WTC11 (cell line): ENCODE measurements at regions not wholly inside any gene's neighbourhood (a gene's known extent, or its start where the extent isn't known, plus 50 kb on each side); places are given as distances from the start of the nearest gene placed in this dataset.

Source experiments
- ATAC-seq: fragments of 200-7000 bp; cut with Tn5 transposase; 2 replicates; pipeline ENCODE4 v1.10.0; 2021; ENCODE audit warnings: mild to moderate bottlenecking, moderate library complexity
- CTCF ChIA-PET: fragments of 300-600 bp; sonication (Branson Sonifier 250); formaldehyde crosslinking; loops from one replicate; lab custom pipeline; 2021; ENCODE audit warnings: antibody characterized with exemption; lab: Charles Lee
- POLR2A ChIA-PET: fragments of 350-600 bp; sonication (Branson Sonifier 250); formaldehyde crosslinking; loops from one replicate; lab custom pipeline; 2021; ENCODE audit warnings: antibody characterized with exemption; lab: Charles Lee
- DNase-seq: peaks from one replicate; pipeline ENCODE4 v3.0.0; 2021; ENCODE audit warnings: low spot score
- H3K27ac Mint-ChIP-seq: 2 replicates; pipeline ENCODE4 v1.8.0; 2021; ENCODE audit warnings: mixed read lengths
- H3K27me3 Mint-ChIP-seq: 2 replicates; pipeline ENCODE4 v1.8.0; 2021; ENCODE audit warnings: low read depth, mild to moderate bottlenecking, moderate library complexity, mixed read lengths
- H3K36me3 Mint-ChIP-seq: 2 replicates; pipeline ENCODE4 v1.8.0; 2021; ENCODE audit warnings: mixed read lengths
- H3K4me1 Mint-ChIP-seq: 2 replicates; pipeline ENCODE4 v1.8.0; 2022; ENCODE audit warnings: mixed read lengths
- H3K4me3 Mint-ChIP-seq: 2 replicates; pipeline ENCODE4 v1.8.0; 2021; ENCODE audit warnings: mild to moderate bottlenecking, moderate library complexity, mixed read lengths
- H3K9me3 Mint-ChIP-seq: 2 replicates; pipeline ENCODE4 v1.8.0; 2021; ENCODE audit warnings: mixed read lengths
- ELF4 ChIP-seq: sonication (generic); formaldehyde crosslinking; IDR thresholded peaks from 2 replicates; pipeline ENCODE4 v1.8.1; 2022; ENCODE audit warnings: low read depth, mild to moderate bottlenecking, moderate library complexity, missing genetic modification reagents
- EMX1 ChIP-seq: fragments of 250-450 bp; sonication (Bioruptor Pico); IDR thresholded peaks from 2 replicates; pipeline ENCODE4 v1.8.0; 2021; ENCODE audit warnings: mild to moderate bottlenecking
- FOXJ3 ChIP-seq: sonication (generic); formaldehyde crosslinking; IDR thresholded peaks from 2 replicates; pipeline ENCODE4 v1.9.0; 2021; ENCODE audit warnings: missing genetic modification reagents, mild to moderate bottlenecking, borderline replicate concordance
- FOXK1 ChIP-seq: sonication (generic); formaldehyde crosslinking; IDR thresholded peaks from 2 replicates; pipeline ENCODE4 v1.8.0; 2022; ENCODE audit warnings: mild to moderate bottlenecking, moderate library complexity, missing genetic modification reagents
- HMGA2 ChIP-seq: fragments of 250-450 bp; sonication (Bioruptor Pico); IDR thresholded peaks from 2 replicates; pipeline ENCODE4 v1.4.0; 2021; ENCODE audit warnings: mild to moderate bottlenecking, moderate library complexity
- NFYB ChIP-seq: sonication (generic); formaldehyde crosslinking; conservative IDR thresholded peaks from 2 replicates; pipeline ENCODE4 v1.8.0; 2022; ENCODE audit warnings: low read depth, missing genetic modification reagents
- NR2C2 ChIP-seq: sonication (generic); formaldehyde crosslinking; IDR thresholded peaks from 2 replicates; pipeline ENCODE4 v1.8.0; 2022; ENCODE audit warnings: mild to moderate bottlenecking, missing genetic modification reagents
- RELA ChIP-seq: sonication (generic); formaldehyde crosslinking; IDR thresholded peaks from 2 replicates; pipeline ENCODE4 v1.8.1; 2022; ENCODE audit warnings: missing genetic modification reagents, mild to moderate bottlenecking, borderline replicate concordance
- RORB ChIP-seq: fragments of 250-450 bp; sonication (Bioruptor Pico); IDR thresholded peaks from 2 replicates; pipeline ENCODE4 v1.9.0; 2021; ENCODE audit warnings: mild to moderate bottlenecking
- SMAD4 ChIP-seq: sonication (generic); formaldehyde crosslinking; IDR thresholded peaks from 2 replicates; pipeline ENCODE4 v1.8.0; 2022; ENCODE audit warnings: mild to moderate bottlenecking, missing genetic modification reagents
- TP53 ChIP-seq: sonication (generic); formaldehyde crosslinking; IDR thresholded peaks from 2 replicates; pipeline ENCODE4 v1.8.1; 2023; ENCODE audit warnings: mild to moderate bottlenecking, missing genetic modification reagents
- ZNF263 ChIP-seq: sonication (generic); formaldehyde crosslinking; IDR thresholded peaks from 2 replicates; pipeline ENCODE4 v1.8.1; 2022; ENCODE audit warnings: low read depth, mild to moderate bottlenecking, moderate library complexity, missing genetic modification reagents
- ZNF317 ChIP-seq: sonication (generic); formaldehyde crosslinking; IDR thresholded peaks from 2 replicates; pipeline ENCODE4 v1.8.1; 2023; ENCODE audit warnings: low read depth, mild to moderate bottlenecking, moderate library complexity, missing genetic modification reagents, borderline replicate concordance
- TF ChIP-seq, protein P1 (sequence below): sonication (generic); formaldehyde crosslinking; IDR thresholded peaks from 2 replicates; pipeline ENCODE4 v1.8.1; 2023; ENCODE audit warnings: mild to moderate bottlenecking, missing genetic modification reagents, moderate library complexity
- TF ChIP-seq, protein P2 (sequence below): sonication (generic); formaldehyde crosslinking; IDR thresholded peaks from 2 replicates; pipeline ENCODE4 v1.8.1; 2022; ENCODE audit warnings: missing genetic modification reagents, borderline replicate concordance
- TF ChIP-seq, protein P3 (sequence below): sonication (generic); formaldehyde crosslinking; IDR thresholded peaks from 2 replicates; pipeline ENCODE4 v1.8.1; 2022; ENCODE audit warnings: low read depth, missing genetic modification reagents, borderline replicate concordance
- TF ChIP-seq, protein P4 (sequence below): sonication (generic); formaldehyde crosslinking; IDR thresholded peaks from 2 replicates; pipeline ENCODE4 v1.8.1; 2023; ENCODE audit warnings: mild to moderate bottlenecking, missing genetic modification reagents
- TF ChIP-seq, protein P5 (sequence below): sonication (generic); formaldehyde crosslinking; IDR thresholded peaks from 2 replicates; pipeline ENCODE4 v1.8.0; 2023; ENCODE audit warnings: missing genetic modification reagents, mild to moderate bottlenecking, borderline replicate concordance
- TF ChIP-seq, protein P6 (sequence below): sonication (generic); formaldehyde crosslinking; IDR thresholded peaks from 2 replicates; pipeline ENCODE4 v1.8.1; 2023; ENCODE audit warnings: mild to moderate bottlenecking, missing genetic modification reagents, borderline replicate concordance

DNA sequence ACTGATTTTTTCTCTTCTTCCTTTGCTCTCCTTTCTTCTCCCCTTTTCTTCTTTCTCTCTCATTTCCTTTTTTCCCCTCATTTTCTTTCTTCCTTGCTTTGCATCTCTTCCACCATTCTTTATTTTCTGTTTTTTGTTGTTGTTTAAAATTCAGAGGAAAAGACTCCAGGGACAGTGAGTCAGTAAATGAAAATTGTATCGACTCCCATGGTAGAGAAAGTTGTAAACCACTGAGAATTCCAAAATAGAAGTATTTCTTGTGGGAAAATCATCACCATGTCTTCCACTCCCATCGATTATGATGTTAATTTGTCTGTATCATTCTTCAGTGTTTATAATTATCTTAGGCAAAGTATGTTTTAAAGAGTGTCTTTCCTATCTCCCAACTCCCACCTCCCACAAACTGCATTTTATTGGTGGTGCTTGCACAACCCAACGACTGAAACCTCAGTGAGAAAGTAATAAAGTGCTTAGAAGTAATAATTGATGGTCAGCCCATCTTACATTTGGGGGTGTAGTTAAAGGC lies 134.3 kb downstream of the IRS1 start:
- Mint-ChIP-seq H3K4me1 (peaks cover 11% of the 10 kb centered on the region), H3K27ac (no peak overlapping the region), H3K9me3 (peaks cover 9% of the 10 kb centered on the region; the same call in 1 of the 2 replicates)

DNA sequence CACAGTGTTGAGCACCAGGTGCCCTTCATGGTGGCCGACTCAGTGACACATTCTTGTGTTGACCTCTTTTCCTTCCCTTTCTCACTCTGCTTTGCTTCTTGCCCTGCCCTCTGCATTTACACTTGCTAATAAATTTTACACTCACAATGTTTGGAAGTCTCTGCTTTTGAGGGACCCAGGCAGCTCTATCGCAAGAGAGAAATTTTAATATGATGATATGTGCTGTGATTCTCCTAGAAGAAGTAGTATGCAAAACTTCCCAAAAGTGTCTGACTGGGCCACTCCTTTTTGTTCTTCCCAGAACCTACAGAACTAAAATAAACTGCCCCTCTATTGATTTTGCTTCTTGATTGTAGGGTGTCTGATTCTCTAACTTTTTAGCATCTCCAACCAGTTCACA lies 135.0 kb downstream of the IRS1 start:
- H3K36me3 Mint-ChIP-seq = peaks cover 3% of the 10 kb centered on the region; the same call in 1 of the 2 replicates
- H3K4me3 Mint-ChIP-seq = no peak overlapping the region
- ChIA-PET CTCF (no interaction called here), POLR2A (no interaction called here)
- ATAC-seq (no peak), DNase-seq (no peak)
- no peaks in the 10 kb centered on the region; the same call in 1 of the 2 replicates for H3K27me3 Mint-ChIP-seq
- H3K9me3 Mint-ChIP-seq = peaks cover 9% of the 10 kb centered on the region; the same call in 1 of the 2 replicates
- TF ChIP-seq, protein P1, sequence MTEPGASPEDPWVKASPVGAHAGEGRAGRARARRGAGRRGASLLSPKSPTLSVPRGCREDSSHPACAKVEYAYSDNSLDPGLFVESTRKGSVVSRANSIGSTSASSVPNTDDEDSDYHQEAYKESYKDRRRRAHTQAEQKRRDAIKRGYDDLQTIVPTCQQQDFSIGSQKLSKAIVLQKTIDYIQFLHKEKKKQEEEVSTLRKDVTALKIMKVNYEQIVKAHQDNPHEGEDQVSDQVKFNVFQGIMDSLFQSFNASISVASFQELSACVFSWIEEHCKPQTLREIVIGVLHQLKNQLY (CRISPR knock-in tag) = no peak
- no peak for TF ChIP-seq RORB (CRISPR knock-in tag)
- no peak for TF ChIP-seq FOXK1 (CRISPR knock-in tag)
- no peak for TF ChIP-seq RELA (CRISPR knock-in tag)
- TF ChIP-seq HMGA2 (CRISPR knock-in tag) = no peak
- no peak for TF ChIP-seq FOXJ3 (CRISPR knock-in tag)
- TF ChIP-seq EMX1 (CRISPR knock-in tag) = no peak
- no peak for TF ChIP-seq ZNF317 (CRISPR knock-in tag)
- TF ChIP-seq, all 79 proteins: peak for 0
- Mint-ChIP-seq H3K27ac (no peak overlapping the region), H3K4me1 (peaks cover 12% of the 10 kb centered on the region)

More for the DNA sequence above, 134.3 kb downstream of the IRS1 start:
- Mint-ChIP-seq H3K36me3 (peaks cover 3% of the 10 kb centered on the region; the same call in 1 of the 2 replicates), H3K4me3 (no peak overlapping the region), H3K27me3 (no peaks in the 10 kb centered on the region; the same call in 1 of the 2 replicates)
- no peak for DNase-seq
- ChIA-PET POLR2A (no interaction called here), CTCF (no interaction called here)
- ATAC-seq = no peak
- TF ChIP-seq TP53 (CRISPR knock-in tag) = no peak
- TF ChIP-seq, protein P2, sequence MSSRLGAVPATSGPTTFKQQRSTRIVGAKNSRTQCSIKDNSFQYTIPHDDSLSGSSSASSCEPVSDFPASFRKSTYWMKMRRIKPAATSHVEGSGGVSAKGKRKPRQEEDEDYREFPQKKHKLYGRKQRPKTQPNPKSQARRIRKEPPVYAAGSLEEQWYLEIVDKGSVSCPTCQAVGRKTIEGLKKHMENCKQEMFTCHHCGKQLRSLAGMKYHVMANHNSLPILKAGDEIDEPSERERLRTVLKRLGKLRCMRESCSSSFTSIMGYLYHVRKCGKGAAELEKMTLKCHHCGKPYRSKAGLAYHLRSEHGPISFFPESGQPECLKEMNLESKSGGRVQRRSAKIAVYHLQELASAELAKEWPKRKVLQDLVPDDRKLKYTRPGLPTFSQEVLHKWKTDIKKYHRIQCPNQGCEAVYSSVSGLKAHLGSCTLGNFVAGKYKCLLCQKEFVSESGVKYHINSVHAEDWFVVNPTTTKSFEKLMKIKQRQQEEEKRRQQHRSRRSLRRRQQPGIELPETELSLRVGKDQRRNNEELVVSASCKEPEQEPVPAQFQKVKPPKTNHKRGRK = no peak
- no peak for TF ChIP-seq ZNF263 (CRISPR knock-in tag)
- no peak for TF ChIP-seq NFYB (CRISPR knock-in tag)
- TF ChIP-seq, protein P3, sequence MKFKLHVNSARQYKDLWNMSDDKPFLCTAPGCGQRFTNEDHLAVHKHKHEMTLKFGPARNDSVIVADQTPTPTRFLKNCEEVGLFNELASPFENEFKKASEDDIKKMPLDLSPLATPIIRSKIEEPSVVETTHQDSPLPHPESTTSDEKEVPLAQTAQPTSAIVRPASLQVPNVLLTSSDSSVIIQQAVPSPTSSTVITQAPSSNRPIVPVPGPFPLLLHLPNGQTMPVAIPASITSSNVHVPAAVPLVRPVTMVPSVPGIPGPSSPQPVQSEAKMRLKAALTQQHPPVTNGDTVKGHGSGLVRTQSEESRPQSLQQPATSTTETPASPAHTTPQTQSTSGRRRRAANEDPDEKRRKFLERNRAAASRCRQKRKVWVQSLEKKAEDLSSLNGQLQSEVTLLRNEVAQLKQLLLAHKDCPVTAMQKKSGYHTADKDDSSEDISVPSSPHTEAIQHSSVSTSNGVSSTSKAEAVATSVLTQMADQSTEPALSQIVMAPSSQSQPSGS (CRISPR knock-in tag) = no peak

DNA sequence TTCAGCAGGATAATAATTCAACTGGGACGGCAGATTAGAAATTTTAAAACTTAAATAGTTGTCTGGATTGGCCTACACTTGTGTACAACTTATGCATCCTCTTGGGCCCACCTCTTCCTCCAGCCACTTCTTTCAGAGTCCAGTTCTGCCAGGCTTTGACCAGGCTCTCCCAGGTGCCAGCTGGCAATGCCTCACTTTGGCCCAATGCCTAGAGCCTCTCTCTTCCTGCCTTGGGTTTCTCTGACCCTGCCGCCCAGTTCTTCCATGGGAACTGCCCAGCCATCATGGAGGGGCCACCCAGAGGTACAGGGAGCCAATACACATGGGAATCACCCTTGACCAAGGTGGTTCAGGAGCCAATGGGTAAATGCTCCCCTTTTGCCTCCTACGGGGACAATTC lies 135.5 kb downstream of the IRS1 start:
- no peak for ATAC-seq
- no peak overlapping the region for H3K27ac Mint-ChIP-seq
- TF ChIP-seq, protein P4, sequence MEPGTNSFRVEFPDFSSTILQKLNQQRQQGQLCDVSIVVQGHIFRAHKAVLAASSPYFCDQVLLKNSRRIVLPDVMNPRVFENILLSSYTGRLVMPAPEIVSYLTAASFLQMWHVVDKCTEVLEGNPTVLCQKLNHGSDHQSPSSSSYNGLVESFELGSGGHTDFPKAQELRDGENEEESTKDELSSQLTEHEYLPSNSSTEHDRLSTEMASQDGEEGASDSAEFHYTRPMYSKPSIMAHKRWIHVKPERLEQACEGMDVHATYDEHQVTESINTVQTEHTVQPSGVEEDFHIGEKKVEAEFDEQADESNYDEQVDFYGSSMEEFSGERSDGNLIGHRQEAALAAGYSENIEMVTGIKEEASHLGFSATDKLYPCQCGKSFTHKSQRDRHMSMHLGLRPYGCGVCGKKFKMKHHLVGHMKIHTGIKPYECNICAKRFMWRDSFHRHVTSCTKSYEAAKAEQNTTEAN (CRISPR knock-in tag) = no peak
- TF ChIP-seq, protein P5, sequence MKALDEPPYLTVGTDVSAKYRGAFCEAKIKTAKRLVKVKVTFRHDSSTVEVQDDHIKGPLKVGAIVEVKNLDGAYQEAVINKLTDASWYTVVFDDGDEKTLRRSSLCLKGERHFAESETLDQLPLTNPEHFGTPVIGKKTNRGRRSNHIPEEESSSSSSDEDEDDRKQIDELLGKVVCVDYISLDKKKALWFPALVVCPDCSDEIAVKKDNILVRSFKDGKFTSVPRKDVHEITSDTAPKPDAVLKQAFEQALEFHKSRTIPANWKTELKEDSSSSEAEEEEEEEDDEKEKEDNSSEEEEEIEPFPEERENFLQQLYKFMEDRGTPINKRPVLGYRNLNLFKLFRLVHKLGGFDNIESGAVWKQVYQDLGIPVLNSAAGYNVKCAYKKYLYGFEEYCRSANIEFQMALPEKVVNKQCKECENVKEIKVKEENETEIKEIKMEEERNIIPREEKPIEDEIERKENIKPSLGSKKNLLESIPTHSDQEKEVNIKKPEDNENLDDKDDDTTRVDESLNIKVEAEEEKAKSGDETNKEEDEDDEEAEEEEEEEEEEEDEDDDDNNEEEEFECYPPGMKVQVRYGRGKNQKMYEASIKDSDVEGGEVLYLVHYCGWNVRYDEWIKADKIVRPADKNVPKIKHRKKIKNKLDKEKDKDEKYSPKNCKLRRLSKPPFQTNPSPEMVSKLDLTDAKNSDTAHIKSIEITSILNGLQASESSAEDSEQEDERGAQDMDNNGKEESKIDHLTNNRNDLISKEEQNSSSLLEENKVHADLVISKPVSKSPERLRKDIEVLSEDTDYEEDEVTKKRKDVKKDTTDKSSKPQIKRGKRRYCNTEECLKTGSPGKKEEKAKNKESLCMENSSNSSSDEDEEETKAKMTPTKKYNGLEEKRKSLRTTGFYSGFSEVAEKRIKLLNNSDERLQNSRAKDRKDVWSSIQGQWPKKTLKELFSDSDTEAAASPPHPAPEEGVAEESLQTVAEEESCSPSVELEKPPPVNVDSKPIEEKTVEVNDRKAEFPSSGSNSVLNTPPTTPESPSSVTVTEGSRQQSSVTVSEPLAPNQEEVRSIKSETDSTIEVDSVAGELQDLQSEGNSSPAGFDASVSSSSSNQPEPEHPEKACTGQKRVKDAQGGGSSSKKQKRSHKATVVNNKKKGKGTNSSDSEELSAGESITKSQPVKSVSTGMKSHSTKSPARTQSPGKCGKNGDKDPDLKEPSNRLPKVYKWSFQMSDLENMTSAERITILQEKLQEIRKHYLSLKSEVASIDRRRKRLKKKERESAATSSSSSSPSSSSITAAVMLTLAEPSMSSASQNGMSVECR (CRISPR knock-in tag) = no peak
- TF ChIP-seq RORB (CRISPR knock-in tag) = no peak
- no peak for TF ChIP-seq NR2C2
- TF ChIP-seq, protein P6, sequence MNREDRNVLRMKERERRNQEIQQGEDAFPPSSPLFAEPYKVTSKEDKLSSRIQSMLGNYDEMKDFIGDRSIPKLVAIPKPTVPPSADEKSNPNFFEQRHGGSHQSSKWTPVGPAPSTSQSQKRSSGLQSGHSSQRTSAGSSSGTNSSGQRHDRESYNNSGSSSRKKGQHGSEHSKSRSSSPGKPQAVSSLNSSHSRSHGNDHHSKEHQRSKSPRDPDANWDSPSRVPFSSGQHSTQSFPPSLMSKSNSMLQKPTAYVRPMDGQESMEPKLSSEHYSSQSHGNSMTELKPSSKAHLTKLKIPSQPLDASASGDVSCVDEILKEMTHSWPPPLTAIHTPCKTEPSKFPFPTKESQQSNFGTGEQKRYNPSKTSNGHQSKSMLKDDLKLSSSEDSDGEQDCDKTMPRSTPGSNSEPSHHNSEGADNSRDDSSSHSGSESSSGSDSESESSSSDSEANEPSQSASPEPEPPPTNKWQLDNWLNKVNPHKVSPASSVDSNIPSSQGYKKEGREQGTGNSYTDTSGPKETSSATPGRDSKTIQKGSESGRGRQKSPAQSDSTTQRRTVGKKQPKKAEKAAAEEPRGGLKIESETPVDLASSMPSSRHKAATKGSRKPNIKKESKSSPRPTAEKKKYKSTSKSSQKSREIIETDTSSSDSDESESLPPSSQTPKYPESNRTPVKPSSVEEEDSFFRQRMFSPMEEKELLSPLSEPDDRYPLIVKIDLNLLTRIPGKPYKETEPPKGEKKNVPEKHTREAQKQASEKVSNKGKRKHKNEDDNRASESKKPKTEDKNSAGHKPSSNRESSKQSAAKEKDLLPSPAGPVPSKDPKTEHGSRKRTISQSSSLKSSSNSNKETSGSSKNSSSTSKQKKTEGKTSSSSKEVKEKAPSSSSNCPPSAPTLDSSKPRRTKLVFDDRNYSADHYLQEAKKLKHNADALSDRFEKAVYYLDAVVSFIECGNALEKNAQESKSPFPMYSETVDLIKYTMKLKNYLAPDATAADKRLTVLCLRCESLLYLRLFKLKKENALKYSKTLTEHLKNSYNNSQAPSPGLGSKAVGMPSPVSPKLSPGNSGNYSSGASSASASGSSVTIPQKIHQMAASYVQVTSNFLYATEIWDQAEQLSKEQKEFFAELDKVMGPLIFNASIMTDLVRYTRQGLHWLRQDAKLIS (CRISPR knock-in tag) = no peak
- TF ChIP-seq SMAD4 (CRISPR knock-in tag) = no peak
- TF ChIP-seq ELF4 (CRISPR knock-in tag) = no peak
- H3K36me3 Mint-ChIP-seq = peaks cover 3% of the 10 kb centered on the region; the same call in 1 of the 2 replicates
- peaks cover 16% of the 10 kb centered on the region for H3K4me1 Mint-ChIP-seq
- no peaks in the 10 kb centered on the region; the same call in 1 of the 2 replicates for H3K27me3 Mint-ChIP-seq
- ChIA-PET POLR2A (no interaction called here), CTCF (no interaction called here)
- DNase-seq = no peak
- peaks cover 9% of the 10 kb centered on the region; the same call in 1 of the 2 replicates for H3K9me3 Mint-ChIP-seq
- H3K4me3 Mint-ChIP-seq = no peak overlapping the region
